Fibroblast of lung (primary cell): ENCODE measurements at regions not wholly inside any gene's neighbourhood (a gene's known extent, or its start where the extent isn't known, plus 50 kb on each side); places are given as distances from the start of the nearest gene placed in this dataset.
A peak's percentile ranks its signal among the peaks of the same experiment; 100 is the strongest.
"Not testable (repeated sequence)": the region's sequence is repeated elsewhere in the genome, so short reads cannot be mapped to it uniquely, and the experiment has no call there.

ENCODE experiments used
- DNase-seq, 2 donors: peaks; one replicate each; pipeline versions ENCODE4 v3.0.0 to v3.0.0-alpha.2; 2010; ENCODE audit warnings: low read depth in 2 of 2
- H2AFZ ChIP-seq: 2 replicates; pipeline ENCODE4 v1.5.1; 2012; ENCODE audit warnings: low read length, control low read depth, inconsistent platforms
- H3K27ac ChIP-seq: 2 replicates; pipeline ENCODE4 v1.5.1; 2011; ENCODE audit warnings: low read length, control low read depth; ENCODE audit not compliant: insufficient read depth
- H3K27me3 ChIP-seq: 2 replicates; pipeline ENCODE4 v1.5.1; 2011; ENCODE audit warnings: mild to moderate bottlenecking, low read length; ENCODE audit not compliant: control insufficient read depth, insufficient read depth
- H3K36me3 ChIP-seq: 2 replicates; pipeline ENCODE4 v1.5.1; 2011; ENCODE audit warnings: low read length; ENCODE audit not compliant: control insufficient read depth, insufficient read depth
- H3K4me1 ChIP-seq: 2 replicates; pipeline ENCODE4 v1.5.1; 2011; ENCODE audit warnings: low read length; ENCODE audit not compliant: control insufficient read depth, insufficient read depth; ENCODE audit errors: extremely low read depth
- H3K4me2 ChIP-seq: 2 replicates; pipeline ENCODE4 v1.5.1; 2011; ENCODE audit warnings: low read length, control low read depth; ENCODE audit not compliant: insufficient read depth; ENCODE audit errors: extremely low read depth
- H3K4me3 ChIP-seq, 4 experiments: fragments of 200-600 bp in 1 of 4; sonication (generic) in 1 of 4; replicated peaks in 1 of 4; 2 replicates each; pipeline ENCODE4 v1.5.1; 2011 to 2016; ENCODE audit warnings: low read length in 4 of 4, low read depth in 3 of 4, mild to moderate bottlenecking in 3 of 4, control low read depth in 2 of 4, inconsistent platforms in 1 of 4, mixed read lengths in 1 of 4; ENCODE audit not compliant: insufficient read depth in 1 of 4; ENCODE audit errors: control extremely low read depth in 1 of 4
- H3K79me2 ChIP-seq: 2 replicates; pipeline ENCODE4 v1.5.1; 2012; ENCODE audit warnings: mild to moderate bottlenecking, low read length, inconsistent platforms; ENCODE audit not compliant: control insufficient read depth, insufficient read depth
- H3K9ac ChIP-seq: 2 replicates; pipeline ENCODE4 v1.5.1; 2011; ENCODE audit warnings: mild to moderate bottlenecking, low read length, control low read depth; ENCODE audit not compliant: insufficient read depth
- H3K9me3 ChIP-seq: 2 replicates; pipeline ENCODE4 v1.5.1; 2012; ENCODE audit warnings: low read depth, low read length; ENCODE audit not compliant: control insufficient read depth, insufficient read depth
- H4K20me1 ChIP-seq: 2 replicates; pipeline ENCODE4 v1.5.1; 2011; ENCODE audit warnings: low read length; ENCODE audit not compliant: control insufficient read depth, insufficient read depth; ENCODE audit errors: extremely low read depth
- EZH2 ChIP-seq: IDR thresholded peaks from 2 replicates; pipeline ENCODE4 v1.5.1; 2012; ENCODE audit warnings: low read length, control low read depth, mild to moderate bottlenecking; ENCODE audit errors: missing control alignments
- TF ChIP-seq, protein P1 (sequence below), 2 donors: IDR thresholded peaks in 1 of 2; conservative IDR thresholded peaks in 1 of 2; 1 replicate in 1 of 2; 2 replicates in 1 of 2; pipeline ENCODE4 v1.5.1; 2011 to 2012; ENCODE audit warnings: low read length in 2 of 2, control low read depth in 1 of 2, inconsistent platforms in 1 of 2, low read depth in 1 of 2, mild to moderate bottlenecking in 1 of 2

DNA sequence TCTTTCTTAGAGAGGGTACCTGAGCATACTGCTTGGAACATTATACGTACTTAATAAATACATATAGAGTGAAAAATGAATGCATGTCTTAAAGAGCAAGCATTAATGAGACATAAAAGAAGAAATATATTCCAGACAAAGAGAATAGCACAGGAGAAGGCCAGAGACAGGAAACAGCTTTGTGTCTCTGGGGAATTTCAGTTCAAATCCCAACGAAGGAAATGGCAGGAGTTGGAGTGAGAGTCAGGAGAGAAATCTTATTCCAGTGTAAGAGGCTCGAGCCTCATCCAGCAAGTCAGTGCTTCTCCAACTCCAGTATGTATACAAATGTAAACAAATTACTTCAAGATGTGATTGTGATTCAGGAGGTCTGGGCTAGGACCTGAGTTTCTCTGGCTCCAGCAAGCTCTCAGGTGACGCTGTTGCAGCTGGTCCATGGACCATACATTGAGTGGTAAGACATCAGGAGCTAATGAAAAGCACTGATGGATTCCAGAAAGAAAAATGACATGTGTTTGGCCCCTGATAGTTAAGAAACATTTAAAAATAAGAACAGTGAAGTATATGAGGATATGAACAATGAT lies 108.2 kb downstream of the RAP2A start:
- no peak overlapping the region for H3K27ac ChIP-seq
- H3K4me2 ChIP-seq = no peak overlapping the region
- H3K79me2 ChIP-seq = no peaks in the 10 kb centered on the region
- H3K4me1 ChIP-seq = peaks cover 8% of the 10 kb centered on the region
- no peaks in the 10 kb centered on the region for H4K20me1 ChIP-seq
- TF ChIP-seq EZH2 = no peak
- TF ChIP-seq, protein P1, sequence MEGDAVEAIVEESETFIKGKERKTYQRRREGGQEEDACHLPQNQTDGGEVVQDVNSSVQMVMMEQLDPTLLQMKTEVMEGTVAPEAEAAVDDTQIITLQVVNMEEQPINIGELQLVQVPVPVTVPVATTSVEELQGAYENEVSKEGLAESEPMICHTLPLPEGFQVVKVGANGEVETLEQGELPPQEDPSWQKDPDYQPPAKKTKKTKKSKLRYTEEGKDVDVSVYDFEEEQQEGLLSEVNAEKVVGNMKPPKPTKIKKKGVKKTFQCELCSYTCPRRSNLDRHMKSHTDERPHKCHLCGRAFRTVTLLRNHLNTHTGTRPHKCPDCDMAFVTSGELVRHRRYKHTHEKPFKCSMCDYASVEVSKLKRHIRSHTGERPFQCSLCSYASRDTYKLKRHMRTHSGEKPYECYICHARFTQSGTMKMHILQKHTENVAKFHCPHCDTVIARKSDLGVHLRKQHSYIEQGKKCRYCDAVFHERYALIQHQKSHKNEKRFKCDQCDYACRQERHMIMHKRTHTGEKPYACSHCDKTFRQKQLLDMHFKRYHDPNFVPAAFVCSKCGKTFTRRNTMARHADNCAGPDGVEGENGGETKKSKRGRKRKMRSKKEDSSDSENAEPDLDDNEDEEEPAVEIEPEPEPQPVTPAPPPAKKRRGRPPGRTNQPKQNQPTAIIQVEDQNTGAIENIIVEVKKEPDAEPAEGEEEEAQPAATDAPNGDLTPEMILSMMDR (conservative IDR thresholded peaks at IDR 0.05 in 1 of 2, IDR thresholded peaks at IDR 0.05 in 1 of 2; ENCODE audit: low read depth in 1 of 2, low read length in 2 of 2) = no peak
- H3K9me3 ChIP-seq = no peaks in the 10 kb centered on the region
- H3K36me3 ChIP-seq = no peaks in the 10 kb centered on the region
- no peak overlapping the region for H3K4me3 ChIP-seq
- no peak overlapping the region for H2AFZ ChIP-seq
- no peaks in the 10 kb centered on the region for H3K27me3 ChIP-seq
- no peak overlapping the region for H3K9ac ChIP-seq
- DNase-seq = peak in 1 of 2 donors; percentile 12

DNA sequence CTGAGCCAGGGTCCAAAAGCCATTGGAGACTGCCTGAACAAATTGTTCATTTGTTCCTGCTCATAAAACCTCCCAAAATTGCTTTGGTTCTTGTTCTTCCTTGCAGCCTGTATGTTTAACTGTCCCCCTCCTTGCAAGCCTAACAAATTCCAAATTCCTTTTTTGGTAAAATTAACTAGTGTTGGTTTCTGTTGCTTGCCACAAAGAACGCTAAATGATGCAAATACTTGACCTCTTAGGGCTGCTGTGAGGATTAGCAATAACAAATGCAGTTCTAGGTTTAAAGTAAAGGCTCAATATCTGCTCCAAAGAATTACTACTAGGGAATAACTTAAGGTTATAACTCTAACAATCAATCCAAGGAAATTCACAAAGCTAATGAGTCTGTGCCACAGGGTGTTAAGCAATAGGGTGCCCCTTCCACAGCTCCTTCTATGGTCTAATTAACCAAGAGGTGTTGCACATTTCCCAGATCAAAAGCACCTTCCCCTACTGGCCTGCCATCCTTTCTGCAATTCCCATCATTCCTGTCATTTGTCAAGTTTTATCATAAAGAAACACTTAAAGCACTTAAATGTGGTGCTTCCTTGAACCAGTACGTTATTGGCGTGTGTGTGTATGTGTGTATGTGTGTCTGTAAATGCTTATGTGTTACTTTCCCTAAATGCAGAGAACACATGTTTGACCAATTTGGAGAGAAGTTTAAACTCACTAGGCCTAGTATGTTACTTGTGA lies 110.2 kb downstream of the RAP2A start:
- Histone ChIP-seq H2AFZ (no peak overlapping the region), H3K4me1 (peaks cover 8% of the 10 kb centered on the region), H3K9ac (no peak overlapping the region), H3K79me2 (no peaks in the 10 kb centered on the region), H3K27ac (no peak overlapping the region), H3K36me3 (no peaks in the 10 kb centered on the region), H3K4me3 (no peak overlapping the region), H3K27me3 (no peaks in the 10 kb centered on the region), H3K9me3 (no peaks in the 10 kb centered on the region), H3K4me2 (no peak overlapping the region), H4K20me1 (no peaks in the 10 kb centered on the region)
- TF ChIP-seq EZH2 = no peak
- TF ChIP-seq, protein P1 (conservative IDR thresholded peaks at IDR 0.05 in 1 of 2, IDR thresholded peaks at IDR 0.05 in 1 of 2; ENCODE audit: low read depth in 1 of 2, low read length in 2 of 2) = no peak
- DNase-seq = peak; percentile 18 to 89

DNA sequence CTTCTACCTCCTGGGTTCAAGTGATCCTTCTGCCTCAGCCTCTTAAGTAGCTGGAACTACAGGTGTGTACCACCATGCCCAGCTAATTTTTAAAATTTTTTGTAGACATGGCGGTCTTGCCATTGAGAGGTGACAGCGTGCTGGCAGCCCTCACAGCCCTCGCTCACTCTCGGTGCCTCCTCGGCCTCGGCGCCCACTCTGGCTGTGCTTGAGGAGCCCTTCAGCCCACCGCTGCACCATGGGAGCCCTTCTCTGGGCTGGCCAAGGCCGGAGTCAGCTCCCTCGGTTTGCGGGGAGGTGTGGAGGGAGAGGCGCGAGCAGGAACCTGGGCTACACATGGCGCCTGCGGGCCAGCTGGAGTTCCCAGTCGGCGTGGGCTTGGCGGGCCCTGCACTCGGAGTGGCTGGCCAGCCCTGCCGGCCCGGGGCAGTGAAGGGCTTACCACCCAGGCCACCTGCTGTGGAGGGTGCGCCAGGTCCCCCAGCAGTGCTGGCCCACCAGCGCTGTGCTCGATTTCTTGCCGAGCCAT lies 111.1 kb downstream of the RAP2A start:
- not testable (repeated sequence) for H3K9ac ChIP-seq, H3K27me3 ChIP-seq, H2AFZ ChIP-seq, H3K4me3 ChIP-seq, H3K4me1 ChIP-seq, H3K9me3 ChIP-seq, H4K20me1 ChIP-seq, H3K36me3 ChIP-seq, DNase-seq, H3K79me2 ChIP-seq, H3K27ac ChIP-seq, H3K4me2 ChIP-seq
